GM19324 (cell line): ENCODE measurements at regions not wholly inside any gene's neighbourhood (a gene's known extent, or its start where the extent isn't known, plus 50 kb on each side); places are given as distances from the start of the nearest gene placed in this dataset.
"Not testable (repeated sequence)": the region's sequence is repeated elsewhere in the genome, so short reads cannot be mapped to it uniquely, and the experiment has no call there.

Experiments
- ATAC-seq: cut with Tn5 transposase; IDR thresholded peaks from one replicate; pipeline ENCODE4 v1.9.1; 2021; ENCODE audit warnings: mild to moderate bottlenecking, moderate library complexity; ENCODE audit not compliant: unreplicated experiment, low FRiP score

GRCh38 chr13:54829391-54830068, 1800.9 kb downstream of the OLFM4 start:
- not testable (repeated sequence) for ATAC-seq

- ATAC-seq, result no peak
Observed at GRCh38 chr13:54836273-54836672, 1807.7 kb downstream of the OLFM4 start.

- no peak for ATAC-seq
Observed at GRCh38 chr13:54841682-54842081, 1813.1 kb downstream of the OLFM4 start.

- ATAC-seq, result no peak
Observed at GRCh38 chr13:54845351-54845965, 1816.8 kb downstream of the OLFM4 start.

- ATAC-seq, result no peak
Observed at GRCh38 chr13:54852831-54853230, 1824.2 kb downstream of the OLFM4 start.

GRCh38 chr13:54859827-54860226, 1831.2 kb downstream of the OLFM4 start:
- no peak for ATAC-seq

- ATAC-seq, result no peak
Observed at GRCh38 chr13:54875111-54875510, 1846.5 kb downstream of the OLFM4 start.

GRCh38 chr13:54879036-54879435, 1850.4 kb downstream of the OLFM4 start:
- ATAC-seq, result no peak

GRCh38 chr13:54884682-54885081, 1856.1 kb downstream of the OLFM4 start:
- no peak for ATAC-seq

- ATAC-seq, result no peak
Observed at GRCh38 chr13:54890976-54891375, 1862.4 kb downstream of the OLFM4 start.

- no peak for ATAC-seq
Observed at GRCh38 chr13:54901316-54901715, 1872.7 kb downstream of the OLFM4 start.

GRCh38 chr13:54912367-54912766, 1883.8 kb downstream of the OLFM4 start:
- ATAC-seq, result no peak

GRCh38 chr13:54913668-54914067, 1885.1 kb downstream of the OLFM4 start:
- ATAC-seq, result no peak

GRCh38 chr13:54927538-54927937, 1898.9 kb downstream of the OLFM4 start:
- no peak for ATAC-seq

- ATAC-seq, result no peak
Observed at GRCh38 chr13:54928071-54928470, 1899.5 kb downstream of the OLFM4 start.

- no peak for ATAC-seq
Observed at GRCh38 chr13:54934121-54934520, 1905.5 kb downstream of the OLFM4 start.

- ATAC-seq, result no peak
Observed at GRCh38 chr13:54945973-54946372, 1917.4 kb downstream of the OLFM4 start.

GRCh38 chr13:54949735-54950134, 1921.1 kb downstream of the OLFM4 start:
- no peak for ATAC-seq

GRCh38 chr13:54950546-54950945, 1921.9 kb downstream of the OLFM4 start:
- ATAC-seq, result no peak

- ATAC-seq, result no peak
Observed at GRCh38 chr13:54953786-54954185, 1925.2 kb downstream of the OLFM4 start.

GRCh38 chr13:54958781-54959180, 1930.2 kb downstream of the OLFM4 start:
- ATAC-seq, result no peak

GRCh38 chr13:54965881-54966280, 1937.3 kb downstream of the OLFM4 start:
- ATAC-seq, result no peak
